ENCODE measurements at regions not wholly inside any gene's neighbourhood (a gene's known extent, or its start where the extent isn't known, plus 50 kb on each side); places are given as distances from the start of the nearest gene placed in this dataset.

- no peaks in the 10 kb centered on the region for H3K4me1 ChIP-seq (ENCODE audit: control insufficient read depth in 2 of 2, insufficient read depth in 1 of 2, low read depth in 1 of 2, low read length in 2 of 2)
- no peaks in the 10 kb centered on the region for H3K36me3 ChIP-seq (replicated peaks in 1 of 2; ENCODE audit: control insufficient read depth in 2 of 2, insufficient read depth in 2 of 2, low read length in 2 of 2)
- no peak overlapping the region for H3K27ac ChIP-seq (replicated peaks; ENCODE audit: low read length)
- no peak overlapping the region for H3K18ac ChIP-seq (ENCODE audit: low read length)
- no peaks in the 10 kb centered on the region for H3K27me3 ChIP-seq (ENCODE audit: control insufficient read depth in 3 of 3, insufficient read depth in 3 of 3, low read depth in 1 of 3, low read length in 3 of 3)
- no peak overlapping the region for H4K91ac ChIP-seq (ENCODE audit: low read depth, low read length, poor library complexity)
- no peak overlapping the region for H3K23ac ChIP-seq (ENCODE audit: low read depth, low read length, poor library complexity)
- no peak overlapping the region for H2AFZ ChIP-seq (ENCODE audit: low read length)
- no peak overlapping the region for H3K14ac ChIP-seq (ENCODE audit: low read length)
- no peak overlapping the region for H3K4me3 ChIP-seq (ENCODE audit: low read length in 2 of 2)
- no peak overlapping the region for H3K9ac ChIP-seq (ENCODE audit: low read depth, low read length, poor library complexity)
- no peaks in the 10 kb centered on the region for H3K79me1 ChIP-seq (ENCODE audit: low read depth, low read length)
- H4K8ac ChIP-seq (ENCODE audit: low read depth, low read length) = no peak overlapping the region
- WGBS, 2 donors (ENCODE audit: extremely low coverage in 2 of 2, insufficient read length in 2 of 2, insufficient replicate concordance in 1 of 2) = no CpG with 5 or more reads among the region's 5 CpGs
- no peak for DNase-seq (ENCODE audit: low spot score)
- no peak overlapping the region for H3K4ac ChIP-seq (ENCODE audit: low read length)
- no peak overlapping the region for H2BK12ac ChIP-seq (ENCODE audit: low read length)
- no peak overlapping the region for H2BK5ac ChIP-seq (ENCODE audit: low read length)
- no peak overlapping the region for H2AK5ac ChIP-seq (ENCODE audit: low read depth, low read length)
- no peak overlapping the region for H2BK15ac ChIP-seq (ENCODE audit: low read length)
- H3K9me3 ChIP-seq (replicated peaks in 1 of 2; ENCODE audit: control insufficient read depth in 2 of 2, insufficient read depth in 1 of 2, low read depth in 1 of 2, low read length in 2 of 2) = no peaks in the 10 kb centered on the region
- H3K4me2 ChIP-seq (ENCODE audit: insufficient read depth, low read length, poor library complexity, severe bottlenecking) = no peak overlapping the region
- no peak overlapping the region for H2BK120ac ChIP-seq (ENCODE audit: low read depth, low read length)
Observed at GRCh38 chr6:95867205-95867604, 148.6 kb upstream of the FUT9 start.

GRCh38 chr6:95877480-95877879, 138.3 kb upstream of the FUT9 start:
- H3K14ac ChIP-seq (ENCODE audit: low read length) = no peak overlapping the region
- H3K36me3 ChIP-seq (replicated peaks in 1 of 2; ENCODE audit: control insufficient read depth in 2 of 2, insufficient read depth in 2 of 2, low read length in 2 of 2) = no peaks in the 10 kb centered on the region
- H2BK12ac ChIP-seq (ENCODE audit: low read length) = no peak overlapping the region
- H3K4me1 ChIP-seq (ENCODE audit: control insufficient read depth in 2 of 2, insufficient read depth in 1 of 2, low read depth in 1 of 2, low read length in 2 of 2) = no peaks in the 10 kb centered on the region
- no peak overlapping the region for H3K4me2 ChIP-seq (ENCODE audit: insufficient read depth, low read length, poor library complexity, severe bottlenecking)
- H3K9ac ChIP-seq (ENCODE audit: low read depth, low read length, poor library complexity) = no peak overlapping the region
- no peak overlapping the region for H2BK5ac ChIP-seq (ENCODE audit: low read length)
- no peak overlapping the region for H4K91ac ChIP-seq (ENCODE audit: low read depth, low read length, poor library complexity)
- no peak overlapping the region for H2BK15ac ChIP-seq (ENCODE audit: low read length)
- DNase-seq (ENCODE audit: low spot score) = no peak
- H3K79me1 ChIP-seq (ENCODE audit: low read depth, low read length) = no peaks in the 10 kb centered on the region
- H3K27ac ChIP-seq (replicated peaks; ENCODE audit: low read length) = no peak overlapping the region
- no peaks in the 10 kb centered on the region for H3K27me3 ChIP-seq (ENCODE audit: control insufficient read depth in 3 of 3, insufficient read depth in 3 of 3, low read depth in 1 of 3, low read length in 3 of 3)
- H3K4ac ChIP-seq (ENCODE audit: low read length) = no peak overlapping the region
- no CpG with 5 or more reads among the region's 1 CpG for WGBS, 2 donors (ENCODE audit: extremely low coverage in 2 of 2, insufficient read length in 2 of 2, insufficient replicate concordance in 1 of 2)
- no peaks in the 10 kb centered on the region for H3K9me3 ChIP-seq (replicated peaks in 1 of 2; ENCODE audit: control insufficient read depth in 2 of 2, insufficient read depth in 1 of 2, low read depth in 1 of 2, low read length in 2 of 2)
- no peak overlapping the region for H3K18ac ChIP-seq (ENCODE audit: low read length)
- no peak overlapping the region for H2BK120ac ChIP-seq (ENCODE audit: low read depth, low read length)
- no peak overlapping the region for H2AFZ ChIP-seq (ENCODE audit: low read length)
- H3K23ac ChIP-seq (ENCODE audit: low read depth, low read length, poor library complexity) = no peak overlapping the region
- H3K4me3 ChIP-seq (ENCODE audit: low read length in 2 of 2) = no peak overlapping the region
- no peak overlapping the region for H2AK5ac ChIP-seq (ENCODE audit: low read depth, low read length)
- no peak overlapping the region for H4K8ac ChIP-seq (ENCODE audit: low read depth, low read length)

GRCh38 chr6:95879856-95880255, 135.9 kb upstream of the FUT9 start:
- Histone ChIP-seq H2BK15ac (ENCODE audit: low read length) (no peak overlapping the region), H2BK12ac (ENCODE audit: low read length) (no peak overlapping the region), H4K91ac (ENCODE audit: low read depth, low read length, poor library complexity) (no peak overlapping the region), H3K23ac (ENCODE audit: low read depth, low read length, poor library complexity) (no peak overlapping the region), H4K8ac (ENCODE audit: low read depth, low read length) (no peak overlapping the region), H2BK5ac (ENCODE audit: low read length) (no peak overlapping the region), H3K4me3 (ENCODE audit: low read length in 2 of 2) (no peak overlapping the region), H3K9me3 (replicated peaks in 1 of 2; ENCODE audit: control insufficient read depth in 2 of 2, insufficient read depth in 1 of 2, low read depth in 1 of 2, low read length in 2 of 2) (no peaks in the 10 kb centered on the region), H3K27me3 (ENCODE audit: control insufficient read depth in 3 of 3, insufficient read depth in 3 of 3, low read depth in 1 of 3, low read length in 3 of 3) (no peaks in the 10 kb centered on the region), H2BK120ac (ENCODE audit: low read depth, low read length) (no peak overlapping the region), H3K4me1 (ENCODE audit: control insufficient read depth in 2 of 2, insufficient read depth in 1 of 2, low read depth in 1 of 2, low read length in 2 of 2) (no peaks in the 10 kb centered on the region), H3K4ac (ENCODE audit: low read length) (no peak overlapping the region), H3K9ac (ENCODE audit: low read depth, low read length, poor library complexity) (no peak overlapping the region), H3K14ac (ENCODE audit: low read length) (no peak overlapping the region), H3K18ac (ENCODE audit: low read length) (no peak overlapping the region), H3K4me2 (ENCODE audit: insufficient read depth, low read length, poor library complexity, severe bottlenecking) (no peak overlapping the region), H3K79me1 (ENCODE audit: low read depth, low read length) (no peaks in the 10 kb centered on the region), H2AK5ac (ENCODE audit: low read depth, low read length) (no peak overlapping the region), H2AFZ (ENCODE audit: low read length) (no peak overlapping the region), H3K27ac (replicated peaks; ENCODE audit: low read length) (no peak overlapping the region), H3K36me3 (replicated peaks in 1 of 2; ENCODE audit: control insufficient read depth in 2 of 2, insufficient read depth in 2 of 2, low read length in 2 of 2) (no peaks in the 10 kb centered on the region)
- no peak for DNase-seq (ENCODE audit: low spot score)
- WGBS, 2 donors (ENCODE audit: extremely low coverage in 2 of 2, insufficient read length in 2 of 2, insufficient replicate concordance in 1 of 2) = no CpG with 5 or more reads among the region's 1 CpG

- no peak for DNase-seq (ENCODE audit: low spot score)
- Histone ChIP-seq H3K4me1 (ENCODE audit: control insufficient read depth in 2 of 2, insufficient read depth in 1 of 2, low read depth in 1 of 2, low read length in 2 of 2) (no peaks in the 10 kb centered on the region), H3K27ac (replicated peaks; ENCODE audit: low read length) (no peak overlapping the region), H3K27me3 (ENCODE audit: control insufficient read depth in 3 of 3, insufficient read depth in 3 of 3, low read depth in 1 of 3, low read length in 3 of 3) (no peaks in the 10 kb centered on the region), H4K8ac (ENCODE audit: low read depth, low read length) (no peak overlapping the region), H2AK5ac (ENCODE audit: low read depth, low read length) (no peak overlapping the region), H3K4me2 (ENCODE audit: insufficient read depth, low read length, poor library complexity, severe bottlenecking) (no peak overlapping the region), H3K18ac (ENCODE audit: low read length) (no peak overlapping the region), H2BK120ac (ENCODE audit: low read depth, low read length) (no peak overlapping the region), H2AFZ (ENCODE audit: low read length) (peak overlapping the region; percentile 27), H3K9ac (ENCODE audit: low read depth, low read length, poor library complexity) (no peak overlapping the region), H3K4ac (ENCODE audit: low read length) (no peak overlapping the region), H2BK5ac (ENCODE audit: low read length) (no peak overlapping the region), H2BK15ac (ENCODE audit: low read length) (no peak overlapping the region), H4K91ac (ENCODE audit: low read depth, low read length, poor library complexity) (no peak overlapping the region), H3K23ac (ENCODE audit: low read depth, low read length, poor library complexity) (no peak overlapping the region), H3K9me3 (replicated peaks in 1 of 2; ENCODE audit: control insufficient read depth in 2 of 2, insufficient read depth in 1 of 2, low read depth in 1 of 2, low read length in 2 of 2) (no peaks in the 10 kb centered on the region), H3K79me1 (ENCODE audit: low read depth, low read length) (no peaks in the 10 kb centered on the region), H3K36me3 (replicated peaks in 1 of 2; ENCODE audit: control insufficient read depth in 2 of 2, insufficient read depth in 2 of 2, low read length in 2 of 2) (no peaks in the 10 kb centered on the region), H2BK12ac (ENCODE audit: low read length) (no peak overlapping the region), H3K4me3 (ENCODE audit: low read length in 2 of 2) (no peak overlapping the region), H3K14ac (ENCODE audit: low read length) (no peak overlapping the region)
- WGBS, 2 donors (ENCODE audit: extremely low coverage in 2 of 2, insufficient read length in 2 of 2, insufficient replicate concordance in 1 of 2) = no CpG with 5 or more reads among the region's 4 CpGs
Observed at GRCh38 chr6:95882371-95882770, 133.4 kb upstream of the FUT9 start.
